T-cell (primary cell): ENCODE measurements at regions not wholly inside any gene's neighbourhood (a gene's known extent, or its start where the extent isn't known, plus 50 kb on each side); places are given as distances from the start of the nearest gene placed in this dataset.
"Not testable (repeated sequence)": the region's sequence is repeated elsewhere in the genome, so short reads cannot be mapped to it uniquely, and the experiment has no call there.

Experiments
- ATAC-seq, 4 experiments: fragments of 200-7000 bp in 3 of 4; fragments of 150-1000 bp in 1 of 4; cut with Tn5 transposase; replicated peaks in 1 of 4; 1 replicate in 3 of 4; 2 replicates in 1 of 4; pipeline ENCODE4 v1.10.0; 2021; ENCODE audit warnings: moderate library complexity in 3 of 4, mild to moderate bottlenecking in 2 of 4, moderate number of reproducible peaks in 1 of 4
- CTCF ChIA-PET, 2 donors: fragments of 300-600 bp; sonication (Branson Sonifier 250); formaldehyde crosslinking; loops; one replicate each; lab custom pipeline; 2022; ENCODE audit warnings: antibody characterized with exemption in 2 of 2; lab: Charles Lee
- POLR2A ChIA-PET, 2 donors: fragments of 300-600 bp; sonication (Branson Sonifier 250); formaldehyde crosslinking; loops; one replicate each; lab custom pipeline; 2022; ENCODE audit warnings: antibody characterized with exemption in 2 of 2; lab: Charles Lee
- DNase-seq, 35 experiments: peaks; one replicate each; pipeline versions ENCODE4 v3.0.0 to v3.0.0-alpha.2; 2013 to 2023
- H3K27ac ChIP-seq: one replicate; pipeline ENCODE4 v1.5.1; 2013; ENCODE audit warnings: low read length
- H3K27me3 ChIP-seq, 2 experiments: replicated peaks in 1 of 2; 1 replicate in 1 of 2; 2 replicates in 1 of 2; pipeline versions ENCODE4 v1.6.1 to v1.7.0; 2013; ENCODE audit warnings: low read length in 1 of 2, mixed read lengths in 1 of 2; ENCODE audit not compliant: control insufficient read depth in 2 of 2, insufficient read depth in 2 of 2; ENCODE audit errors: extremely low read depth in 1 of 2
- H3K36me3 ChIP-seq, 2 donors: 1 replicate in 1 of 2; 2 replicates in 1 of 2; pipeline versions ENCODE4 v1.6.1 to v1.7.0; 2013; ENCODE audit warnings: low read length in 1 of 2; ENCODE audit not compliant: control insufficient read depth in 2 of 2, insufficient read depth in 1 of 2; ENCODE audit errors: extremely low read depth in 1 of 2
- H3K4me1 ChIP-seq, 2 experiments: 1 replicate in 1 of 2; 2 replicates in 1 of 2; pipeline versions ENCODE4 v1.6.1 to v1.7.0; 2013; ENCODE audit warnings: low read length in 2 of 2, mixed read lengths in 1 of 2; ENCODE audit not compliant: insufficient read depth in 2 of 2, control insufficient read depth in 1 of 2; ENCODE audit errors: extremely low read depth in 1 of 2
- H3K4me3 ChIP-seq, 2 donors: 1 replicate in 1 of 2; 2 replicates in 1 of 2; pipeline versions ENCODE4 v1.5.1 to v1.7.0; 2013; ENCODE audit warnings: mild to moderate bottlenecking in 2 of 2, low read length in 1 of 2, moderate library complexity in 1 of 2; ENCODE audit not compliant: control insufficient read depth in 1 of 2; ENCODE audit errors: extremely low read depth in 1 of 2
- H3K9me3 ChIP-seq: 2 replicates; pipeline ENCODE4 v1.7.0; 2013
- H3K27ac Mint-ChIP-seq, 2 donors: one replicate each; pipeline ENCODE4 v1.8.0; 2020 to 2021; ENCODE audit warnings: mild to moderate bottlenecking in 2 of 2, mixed read lengths in 2 of 2
- H3K27me3 Mint-ChIP-seq, 2 donors: one replicate each; pipeline ENCODE4 v1.8.0; 2021 to 2022; ENCODE audit warnings: mixed read lengths in 2 of 2
- H3K36me3 Mint-ChIP-seq: one replicate; pipeline ENCODE4 v1.8.0; 2021; ENCODE audit warnings: mixed read lengths
- H3K4me1 Mint-ChIP-seq, 3 donors: one replicate each; pipeline ENCODE4 v1.8.0; 2020 to 2022; ENCODE audit warnings: mixed read lengths in 3 of 3, mild to moderate bottlenecking in 1 of 3
- H3K4me3 Mint-ChIP-seq, 3 donors: one replicate each; pipeline ENCODE4 v1.8.0; 2020 to 2022; ENCODE audit warnings: mild to moderate bottlenecking in 3 of 3, mixed read lengths in 3 of 3, moderate library complexity in 3 of 3
- H3K9me3 Mint-ChIP-seq, 3 donors: one replicate each; pipeline ENCODE4 v1.8.0; 2020 to 2022; ENCODE audit warnings: mixed read lengths in 3 of 3
- WGBS: methylation state at CpG from one replicate; pipeline ENCODE4 v1.1.5; 2013; ENCODE audit warnings: missing lambda C conversion rate; ENCODE audit not compliant: insufficient coverage; 5-methylcytosine and 5-hydroxymethylcytosine counted together

DNA sequence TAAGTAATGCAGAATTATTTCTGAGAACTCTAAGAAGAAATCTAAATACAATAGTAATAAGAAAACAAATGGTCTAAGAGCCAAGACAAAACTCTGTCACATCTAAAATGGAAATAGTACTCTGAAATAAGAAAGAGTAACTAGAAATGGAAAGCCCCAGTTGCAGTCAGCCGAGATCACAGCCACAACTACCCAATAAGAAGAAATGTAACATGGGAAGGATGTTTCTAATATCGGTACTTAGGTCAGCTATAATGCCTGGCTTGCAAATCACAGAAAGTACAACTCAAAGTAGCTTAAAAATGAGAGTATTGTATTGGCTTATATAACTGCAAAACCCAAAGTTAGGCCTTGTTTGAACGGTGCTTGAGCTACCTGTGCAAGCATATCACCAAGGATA is 58.6 kb upstream of the USP25 start:
- no peaks in the 10 kb centered on the region for H3K9me3 Mint-ChIP-seq
- no peaks in the 10 kb centered on the region for H3K4me1 ChIP-seq
- H3K4me1 Mint-ChIP-seq = no peaks in the 10 kb centered on the region
- ChIA-PET CTCF (interaction anchor here in 1 of 2 donors (0.5 kb wide), 1 partner anchor 189 kb away, joined by 3 read pairs; no protein-coding TSS in a partner anchor), POLR2A (interaction anchor here in 1 of 2 donors (0.7 kb wide), 1 partner anchor 135 kb away, joined by 3 read pairs; no protein-coding TSS in a partner anchor)
- H3K4me3 ChIP-seq = no peak overlapping the region
- H3K36me3 Mint-ChIP-seq = no peaks in the 10 kb centered on the region
- no peak for DNase-seq
- no peak overlapping the region for H3K4me3 Mint-ChIP-seq
- no peaks in the 10 kb centered on the region for H3K9me3 ChIP-seq
- H3K27ac Mint-ChIP-seq = no peak overlapping the region
- no peak overlapping the region for H3K27ac ChIP-seq
- no CpG with 5 or more reads among the region's 3 CpGs for WGBS
- H3K36me3 ChIP-seq = no peaks in the 10 kb centered on the region
- no peak for ATAC-seq
- no peaks in the 10 kb centered on the region for H3K27me3 Mint-ChIP-seq
- H3K27me3 ChIP-seq = no peaks in the 10 kb centered on the region

- H3K36me3 Mint-ChIP-seq, H3K27ac Mint-ChIP-seq, H3K27me3 ChIP-seq, H3K4me3 Mint-ChIP-seq, CTCF ChIA-PET, H3K9me3 ChIP-seq, H3K4me1 Mint-ChIP-seq, H3K4me1 ChIP-seq, H3K36me3 ChIP-seq, ATAC-seq, H3K27ac ChIP-seq, H3K9me3 Mint-ChIP-seq, POLR2A ChIA-PET, H3K4me3 ChIP-seq, H3K27me3 Mint-ChIP-seq, DNase-seq: not testable (repeated sequence)
- 100% methylated on average over 4 of the region's 15 CpGs for WGBS
These were observed 57.2 kb upstream of the USP25 start for GRCh38 chr21:15672578-15672977.

DNA sequence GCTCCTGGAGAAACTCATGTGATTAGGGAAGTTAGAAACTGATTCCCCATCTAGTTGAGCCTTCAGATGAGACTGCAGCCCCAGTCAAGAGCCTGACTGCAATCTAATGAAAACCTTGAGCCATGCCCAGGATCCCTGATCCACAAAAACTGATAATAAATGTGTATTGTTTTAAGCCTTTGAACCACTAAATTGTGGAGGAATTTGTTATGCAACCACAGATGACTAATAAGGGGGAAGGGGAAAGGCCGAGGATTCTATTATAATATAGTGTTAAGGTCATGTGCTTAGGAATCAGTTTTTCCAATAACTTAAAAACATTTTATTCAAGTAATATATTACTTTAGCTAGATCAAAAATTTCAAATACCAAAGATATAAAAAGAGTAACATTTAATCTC is 52.8 kb upstream of the USP25 start:
- Mint-ChIP-seq H3K27me3 (peaks cover 0 to 3% of the 10 kb centered on the region in 2 donors), H3K4me1 (no peaks in the 10 kb centered on the region), H3K27ac (no peak overlapping the region), H3K4me3 (no peak overlapping the region), H3K9me3 (no peaks in the 10 kb centered on the region), H3K36me3 (no peaks in the 10 kb centered on the region)
- Histone ChIP-seq H3K27me3 (no peaks in the 10 kb centered on the region), H3K4me1 (no peaks in the 10 kb centered on the region), H3K9me3 (no peaks in the 10 kb centered on the region), H3K27ac (no peak overlapping the region), H3K4me3 (no peak overlapping the region), H3K36me3 (no peaks in the 10 kb centered on the region)
- no CpG with 5 or more reads among the region's 1 CpG for WGBS
- DNase-seq (no peak), ATAC-seq (no peak)
- POLR2A ChIA-PET = no interaction called here
- CTCF ChIA-PET = no interaction called here

GRCh38 chr21:15679630-15680029 is 50.2 kb upstream of the USP25 start:
- no peak for ATAC-seq
- Mint-ChIP-seq H3K27ac (no peak overlapping the region), H3K4me1 (peaks cover 0 to 5% (median 4%) of the 10 kb centered on the region in 3 donors), H3K36me3 (no peaks in the 10 kb centered on the region), H3K9me3 (no peaks in the 10 kb centered on the region), H3K4me3 (no peak overlapping the region), H3K27me3 (peaks cover 0 to 3% of the 10 kb centered on the region in 2 donors)
- ChIA-PET CTCF (no interaction called here), POLR2A (interaction anchor here in 1 of 2 donors (0.6 kb wide), 1 partner anchor 103 kb away, joined by 4 read pairs; no protein-coding TSS in a partner anchor)
- H3K36me3 ChIP-seq = no peaks in the 10 kb centered on the region
- no peaks in the 10 kb centered on the region for H3K27me3 ChIP-seq
- DNase-seq = peak in 6 of 35 experiments; percentile 1 to 24 (median 7)
- H3K27ac ChIP-seq = no peak overlapping the region
- no peaks in the 10 kb centered on the region for H3K9me3 ChIP-seq
- WGBS = no CpG with 5 or more reads among the region's 8 CpGs
- H3K4me1 ChIP-seq = no peaks in the 10 kb centered on the region
- H3K4me3 ChIP-seq = no peak overlapping the region
